ENCODE measurements at regions not wholly inside any gene's neighbourhood (a gene's known extent, or its start where the extent isn't known, plus 50 kb on each side); places are given as distances from the start of the nearest gene placed in this dataset.

DNA sequence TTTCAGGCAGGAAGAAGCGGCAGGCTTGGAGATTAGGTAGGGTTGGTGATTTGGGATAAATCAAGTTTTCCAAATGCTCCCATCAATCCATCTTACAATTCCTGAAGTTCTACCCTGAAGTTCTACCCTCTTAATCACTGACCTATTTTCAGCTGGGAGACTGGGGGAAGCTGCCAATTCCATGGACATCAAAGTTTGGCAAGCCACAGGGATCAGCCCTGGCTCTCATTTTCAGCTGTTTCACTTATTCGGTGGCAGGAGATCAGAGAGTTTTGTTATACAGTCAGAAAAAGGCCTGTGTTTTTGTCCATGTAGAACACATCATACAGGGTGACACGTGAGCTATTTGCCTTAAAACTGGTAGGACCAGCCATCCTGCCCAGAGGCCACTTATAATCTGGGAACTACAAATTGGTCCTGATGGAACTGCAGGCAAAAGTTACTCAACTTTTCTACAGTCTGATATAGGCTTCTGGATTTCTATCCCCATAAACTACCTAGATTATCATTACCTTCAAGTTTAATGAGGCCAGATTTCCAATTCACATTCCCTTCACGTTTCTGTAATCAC is 112.9 kb upstream of the ZNF746 start:
- TF ChIP-seq, protein P1, sequence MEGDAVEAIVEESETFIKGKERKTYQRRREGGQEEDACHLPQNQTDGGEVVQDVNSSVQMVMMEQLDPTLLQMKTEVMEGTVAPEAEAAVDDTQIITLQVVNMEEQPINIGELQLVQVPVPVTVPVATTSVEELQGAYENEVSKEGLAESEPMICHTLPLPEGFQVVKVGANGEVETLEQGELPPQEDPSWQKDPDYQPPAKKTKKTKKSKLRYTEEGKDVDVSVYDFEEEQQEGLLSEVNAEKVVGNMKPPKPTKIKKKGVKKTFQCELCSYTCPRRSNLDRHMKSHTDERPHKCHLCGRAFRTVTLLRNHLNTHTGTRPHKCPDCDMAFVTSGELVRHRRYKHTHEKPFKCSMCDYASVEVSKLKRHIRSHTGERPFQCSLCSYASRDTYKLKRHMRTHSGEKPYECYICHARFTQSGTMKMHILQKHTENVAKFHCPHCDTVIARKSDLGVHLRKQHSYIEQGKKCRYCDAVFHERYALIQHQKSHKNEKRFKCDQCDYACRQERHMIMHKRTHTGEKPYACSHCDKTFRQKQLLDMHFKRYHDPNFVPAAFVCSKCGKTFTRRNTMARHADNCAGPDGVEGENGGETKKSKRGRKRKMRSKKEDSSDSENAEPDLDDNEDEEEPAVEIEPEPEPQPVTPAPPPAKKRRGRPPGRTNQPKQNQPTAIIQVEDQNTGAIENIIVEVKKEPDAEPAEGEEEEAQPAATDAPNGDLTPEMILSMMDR (IDR thresholded peaks at IDR 0.05; ENCODE audit: borderline replicate concordance, extremely low read depth, low read length, poor library complexity, severe bottlenecking) = no peak
- TF ChIP-seq EZH2 (IDR thresholded peaks at IDR 0.05; ENCODE audit: borderline replicate concordance, low read depth, low read length, severe bottlenecking) = no peak

All from DND-41 (cell line).